GM18867 (cell line): ENCODE measurements at regions not wholly inside any gene's neighbourhood (a gene's known extent, or its start where the extent isn't known, plus 50 kb on each side); places are given as distances from the start of the nearest gene placed in this dataset.
A peak's percentile ranks its signal among the peaks of the same experiment; 100 is the strongest.
"Not testable (repeated sequence)": the region's sequence is repeated elsewhere in the genome, so short reads cannot be mapped to it uniquely, and the experiment has no call there.

Experiments used
- ATAC-seq: cut with Tn5 transposase; IDR thresholded peaks from one replicate; pipeline ENCODE4 v1.9.1; 2021; ENCODE audit warnings: mild to moderate bottlenecking, moderate library complexity; ENCODE audit not compliant: unreplicated experiment

GRCh38 chr3:86378829-86379228 lies 612.1 kb downstream of the VGLL3 start:
- ATAC-seq, result no peak

- ATAC-seq, result not testable (repeated sequence)
Measured at GRCh38 chr3:86335566-86335965, 655.4 kb downstream of the VGLL3 start.

- no peak for ATAC-seq
Measured at GRCh38 chr3:86333636-86334035, 657.3 kb downstream of the VGLL3 start.

- no peak for ATAC-seq
Measured at GRCh38 chr3:86303935-86304334, 687.0 kb downstream of the VGLL3 start.

- no peak for ATAC-seq
Measured at GRCh38 chr3:86282106-86282787, 708.7 kb downstream of the VGLL3 start.

GRCh38 chr3:86269364-86270155 lies 721.4 kb downstream of the VGLL3 start:
- no peak for ATAC-seq

GRCh38 chr3:86257955-86258641 lies 732.9 kb downstream of the VGLL3 start:
- peak; percentile 74 for ATAC-seq

GRCh38 chr3:86254480-86254879 lies 736.5 kb downstream of the VGLL3 start:
- ATAC-seq, result no peak

GRCh38 chr3:86251781-86252180 lies 739.2 kb downstream of the VGLL3 start:
- no peak for ATAC-seq

- ATAC-seq, result no peak
Measured at GRCh38 chr3:86249833-86250232, 741.1 kb downstream of the VGLL3 start.

GRCh38 chr3:86245360-86245759 lies 745.6 kb downstream of the VGLL3 start:
- no peak for ATAC-seq

- no peak for ATAC-seq
Measured at GRCh38 chr3:86244905-86245304, 746.0 kb downstream of the VGLL3 start.

- no peak for ATAC-seq
Measured at GRCh38 chr3:86239946-86240345, 751.0 kb downstream of the VGLL3 start.

GRCh38 chr3:86234506-86235254 lies 756.3 kb downstream of the VGLL3 start:
- ATAC-seq, result no peak

- no peak for ATAC-seq
Measured at GRCh38 chr3:86230762-86231161, 760.2 kb downstream of the VGLL3 start.

- ATAC-seq, result no peak
Measured at GRCh38 chr3:86229775-86230094, 761.2 kb downstream of the VGLL3 start.

- ATAC-seq, result no peak
Measured at GRCh38 chr3:86229086-86229774, 761.7 kb downstream of the VGLL3 start.

GRCh38 chr3:86228101-86228500 lies 762.8 kb downstream of the VGLL3 start:
- ATAC-seq, result no peak

GRCh38 chr3:86225461-86225860 lies 765.5 kb downstream of the VGLL3 start:
- no peak for ATAC-seq

GRCh38 chr3:86221601-86222000 lies 769.3 kb downstream of the VGLL3 start:
- ATAC-seq, result no peak

- no peak for ATAC-seq
Measured at GRCh38 chr3:86208772-86209171, 782.2 kb downstream of the VGLL3 start.
